Chondrocyte (in vitro differentiated cells): ENCODE measurements at regions not wholly inside any gene's neighbourhood (a gene's known extent, or its start where the extent isn't known, plus 50 kb on each side); places are given as distances from the start of the nearest gene placed in this dataset.

Source experiments
- DNase-seq: peaks from one replicate; pipeline ENCODE4 v3.0.0; 2021; ENCODE audit warnings: mixed read lengths, low spot score
- H3K27ac Mint-ChIP-seq: one replicate; pipeline ENCODE4 v1.8.0; 2021; ENCODE audit warnings: mild to moderate bottlenecking, moderate library complexity, mixed read lengths; ENCODE audit not compliant: unreplicated experiment
- H3K27me3 Mint-ChIP-seq: 2 replicates; pipeline ENCODE4 v1.8.0; 2021; ENCODE audit warnings: low read depth, mixed read lengths
- H3K36me3 Mint-ChIP-seq: 2 replicates; pipeline ENCODE4 v1.8.0; 2021; ENCODE audit warnings: low read depth, mixed read lengths
- H3K4me1 Mint-ChIP-seq: 2 replicates; pipeline ENCODE4 v1.8.0; 2021; ENCODE audit warnings: low read depth, mild to moderate bottlenecking, mixed read lengths
- H3K4me3 Mint-ChIP-seq: one replicate; pipeline ENCODE4 v1.8.0; 2021; ENCODE audit warnings: mild to moderate bottlenecking, moderate library complexity, mixed read lengths; ENCODE audit not compliant: unreplicated experiment
- H3K9me3 Mint-ChIP-seq: 2 replicates; pipeline ENCODE4 v1.8.0; 2021; ENCODE audit warnings: low read depth, mixed read lengths
- TF ChIP-seq, protein P1 (sequence below): fragments of 200-600 bp; sonication (generic); IDR thresholded peaks from 2 replicates; pipeline ENCODE4 v1.5.0; 2021; ENCODE audit warnings: antibody characterized with exemption, mild to moderate bottlenecking, moderate library complexity

DNA sequence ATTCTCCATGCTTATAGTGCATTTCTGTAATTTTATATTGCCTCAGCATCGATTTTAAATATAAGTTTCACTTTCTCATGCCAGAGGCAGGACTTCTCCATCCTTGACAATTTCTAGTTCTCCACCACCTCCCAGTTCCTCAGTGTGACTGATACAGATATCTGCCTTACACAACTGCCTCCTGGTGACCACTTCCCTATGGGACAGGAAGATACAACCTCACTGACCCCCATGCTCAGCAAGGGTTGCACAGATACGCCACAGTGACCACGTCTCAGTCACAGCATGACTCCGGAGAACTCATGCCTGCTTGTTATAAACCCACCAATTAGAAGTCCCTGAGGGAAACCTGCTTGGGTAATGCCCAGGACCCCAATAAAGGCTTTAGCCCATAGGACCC, 284.0 kb upstream of the MC4R start:
- no peaks in the 10 kb centered on the region for H3K4me1 Mint-ChIP-seq
- H3K36me3 Mint-ChIP-seq: no peaks in the 10 kb centered on the region
- H3K27me3 Mint-ChIP-seq: peaks cover 2% of the 10 kb centered on the region
- H3K4me3 Mint-ChIP-seq: no peak overlapping the region
- DNase-seq: no peak
- TF ChIP-seq, protein P1, sequence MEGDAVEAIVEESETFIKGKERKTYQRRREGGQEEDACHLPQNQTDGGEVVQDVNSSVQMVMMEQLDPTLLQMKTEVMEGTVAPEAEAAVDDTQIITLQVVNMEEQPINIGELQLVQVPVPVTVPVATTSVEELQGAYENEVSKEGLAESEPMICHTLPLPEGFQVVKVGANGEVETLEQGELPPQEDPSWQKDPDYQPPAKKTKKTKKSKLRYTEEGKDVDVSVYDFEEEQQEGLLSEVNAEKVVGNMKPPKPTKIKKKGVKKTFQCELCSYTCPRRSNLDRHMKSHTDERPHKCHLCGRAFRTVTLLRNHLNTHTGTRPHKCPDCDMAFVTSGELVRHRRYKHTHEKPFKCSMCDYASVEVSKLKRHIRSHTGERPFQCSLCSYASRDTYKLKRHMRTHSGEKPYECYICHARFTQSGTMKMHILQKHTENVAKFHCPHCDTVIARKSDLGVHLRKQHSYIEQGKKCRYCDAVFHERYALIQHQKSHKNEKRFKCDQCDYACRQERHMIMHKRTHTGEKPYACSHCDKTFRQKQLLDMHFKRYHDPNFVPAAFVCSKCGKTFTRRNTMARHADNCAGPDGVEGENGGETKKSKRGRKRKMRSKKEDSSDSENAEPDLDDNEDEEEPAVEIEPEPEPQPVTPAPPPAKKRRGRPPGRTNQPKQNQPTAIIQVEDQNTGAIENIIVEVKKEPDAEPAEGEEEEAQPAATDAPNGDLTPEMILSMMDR: no peak
- H3K27ac Mint-ChIP-seq: no peak overlapping the region
- H3K9me3 Mint-ChIP-seq: no peaks in the 10 kb centered on the region

DNA sequence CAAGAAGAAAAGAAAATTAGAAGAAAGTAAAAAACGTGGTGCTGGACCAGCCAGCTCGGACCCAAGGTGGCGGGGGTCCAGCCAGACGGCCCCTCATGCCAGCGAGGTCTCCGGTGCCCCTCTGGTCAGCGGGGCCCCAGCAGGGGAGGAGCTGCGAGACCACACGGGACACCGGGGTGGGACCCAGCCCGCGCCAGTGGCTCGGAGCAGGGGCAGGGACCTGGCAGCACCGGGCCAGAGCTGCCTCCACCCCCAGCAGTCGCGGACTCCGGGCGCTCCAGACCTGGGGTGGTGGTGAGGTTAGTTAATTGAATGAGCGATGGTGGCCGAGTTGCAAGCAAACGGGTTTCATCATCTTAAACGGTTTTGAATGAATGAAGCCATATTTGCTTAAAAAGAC, 289.9 kb upstream of the MC4R start:
- Mint-ChIP-seq H3K27ac (no peak overlapping the region), H3K27me3 (no peaks in the 10 kb centered on the region), H3K36me3 (no peaks in the 10 kb centered on the region), H3K4me1 (no peaks in the 10 kb centered on the region), H3K4me3 (no peak overlapping the region), H3K9me3 (peaks cover 6% of the 10 kb centered on the region)
- DNase-seq: no peak
- TF ChIP-seq, protein P1: no peak

DNA sequence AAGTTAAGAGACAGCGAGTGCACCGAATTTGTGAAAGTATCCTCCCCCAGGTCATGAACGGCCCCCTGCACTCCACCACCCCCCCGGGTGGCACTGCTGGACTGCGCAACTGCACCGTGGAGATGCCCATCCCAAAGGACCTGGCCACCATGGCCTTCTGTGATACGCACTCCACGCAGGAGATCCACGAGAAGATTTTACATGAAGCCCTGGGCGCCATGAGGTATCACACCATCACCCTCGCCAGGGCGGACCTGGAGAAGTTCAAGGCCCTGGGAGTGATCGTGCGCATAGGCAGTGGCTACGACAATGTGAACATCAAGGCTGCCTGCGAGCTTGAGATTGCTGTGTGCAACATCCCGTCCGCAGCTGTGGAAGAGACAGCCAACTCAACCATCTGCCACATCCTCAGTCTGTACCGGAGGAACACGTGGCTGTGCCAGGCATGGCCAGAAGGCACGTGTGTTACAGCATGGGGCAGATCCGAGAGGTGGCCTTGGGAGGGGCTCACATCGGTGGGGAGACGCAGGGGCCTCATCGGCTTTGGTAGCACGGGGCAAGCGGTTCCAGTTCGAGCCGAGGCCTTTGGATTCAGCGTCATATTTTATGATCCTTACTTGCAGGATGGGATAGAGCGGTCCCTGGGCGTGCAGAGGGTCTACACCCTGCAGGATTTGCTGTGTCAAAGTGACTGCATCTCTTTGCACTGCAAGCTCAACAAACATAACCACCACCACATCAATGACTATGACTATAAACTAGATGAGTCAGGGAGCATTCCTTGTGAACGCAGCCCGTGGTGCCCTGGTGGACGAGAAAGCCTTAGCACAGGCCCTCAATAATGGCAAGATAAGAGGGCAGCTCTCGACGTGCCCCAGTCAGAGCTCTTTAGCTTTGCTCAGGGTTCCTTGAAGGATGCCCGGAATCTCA, 290.8 kb upstream of the MC4R start:
- TF ChIP-seq, protein P1: no peak
- Mint-ChIP-seq H3K27ac (no peak overlapping the region), H3K27me3 (no peaks in the 10 kb centered on the region), H3K9me3 (peaks cover 6% of the 10 kb centered on the region), H3K36me3 (no peaks in the 10 kb centered on the region), H3K4me3 (no peak overlapping the region), H3K4me1 (no peaks in the 10 kb centered on the region)
- no peak for DNase-seq

DNA sequence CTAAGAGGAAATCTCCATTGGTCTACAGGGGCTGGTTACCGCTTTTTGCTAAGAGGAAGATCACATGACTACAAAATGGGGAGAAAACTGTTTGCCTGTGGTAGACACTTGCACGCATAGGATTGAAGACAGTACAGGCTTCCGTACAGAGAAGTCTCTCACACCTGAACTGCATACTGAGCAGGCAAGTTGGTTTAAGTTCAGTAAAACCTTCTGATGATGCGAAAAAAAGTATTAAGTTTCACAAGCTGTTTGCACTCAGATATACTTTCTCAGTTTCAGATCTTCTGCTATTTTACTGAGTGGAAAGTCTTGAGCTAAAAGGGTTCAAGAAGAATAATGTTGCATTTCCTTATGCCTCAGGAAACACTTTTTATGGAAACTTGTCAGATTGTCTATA, 292.2 kb upstream of the MC4R start:
- no peaks in the 10 kb centered on the region for H3K36me3 Mint-ChIP-seq
- TF ChIP-seq, protein P1: no peak
- no peaks in the 10 kb centered on the region for H3K4me1 Mint-ChIP-seq
- no peak overlapping the region for H3K27ac Mint-ChIP-seq
- DNase-seq: no peak
- peaks cover 2% of the 10 kb centered on the region for H3K27me3 Mint-ChIP-seq
- H3K9me3 Mint-ChIP-seq: peaks cover 6% of the 10 kb centered on the region
- H3K4me3 Mint-ChIP-seq: no peak overlapping the region

DNA sequence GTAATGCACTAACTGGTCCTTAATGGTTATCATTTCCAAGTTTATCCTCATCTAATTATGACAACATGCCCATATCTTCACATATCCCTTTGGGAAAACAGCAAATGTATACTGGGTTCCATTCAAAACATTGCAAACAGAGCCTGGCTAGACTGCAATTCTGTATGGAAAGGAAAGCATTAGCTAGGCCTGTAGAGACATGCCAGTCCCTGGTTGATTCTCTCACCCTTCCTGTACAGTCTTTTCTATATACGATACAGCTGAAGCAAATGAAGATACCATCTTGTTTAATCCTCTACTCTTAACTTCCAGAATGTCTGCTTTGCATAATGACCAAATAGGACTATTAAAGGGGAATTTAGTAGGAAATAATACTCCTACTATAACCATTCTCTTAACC, 294.4 kb upstream of the MC4R start:
- TF ChIP-seq, protein P1: no peak

More for the DNA sequence above, 294.4 kb upstream of the MC4R start:
- H3K4me3 Mint-ChIP-seq: no peak overlapping the region
- H3K36me3 Mint-ChIP-seq: no peaks in the 10 kb centered on the region
- no peak overlapping the region for H3K27ac Mint-ChIP-seq
- H3K9me3 Mint-ChIP-seq: peaks cover 6% of the 10 kb centered on the region
- no peak for DNase-seq
- no peaks in the 10 kb centered on the region for H3K4me1 Mint-ChIP-seq
- peaks cover 4% of the 10 kb centered on the region for H3K27me3 Mint-ChIP-seq
